ENCODE measurements at regions not wholly inside any gene's neighbourhood (a gene's known extent, or its start where the extent isn't known, plus 50 kb on each side); places are given as distances from the start of the nearest gene placed in this dataset.

GRCh38 chr3:153029350-153029749 lies 132.7 kb upstream of the RAP2B start:
- Histone ChIP-seq H2AFZ (no peak overlapping the region), H3K4me2 (no peak overlapping the region), H3K79me2 (ENCODE audit: low read depth) (no peaks in the 10 kb centered on the region), H3K27me3 (ENCODE audit: insufficient read depth, low read depth) (no peaks in the 10 kb centered on the region), H3K9me2 (ENCODE audit: insufficient read depth) (no peaks in the 10 kb centered on the region), H3F3A (ENCODE audit: insufficient read depth, low read depth) (no peaks in the 10 kb centered on the region), H3K9me3 (ENCODE audit: insufficient read depth, low read depth) (no peaks in the 10 kb centered on the region), H3K4me1 (replicated peaks; ENCODE audit: insufficient read depth) (no peaks in the 10 kb centered on the region), H3K4me3 (no peak overlapping the region), H3K36me3 (ENCODE audit: low read depth) (no peaks in the 10 kb centered on the region), H3K27ac (no peak overlapping the region), H4K20me1 (ENCODE audit: insufficient read depth) (no peaks in the 10 kb centered on the region)
- POLR2A ChIA-PET (ENCODE audit: unreplicated experiment), result no interaction called here
- no peak for DNase-seq
- TF ChIP-seq EZH2 (IDR thresholded peaks at IDR 0.05; ENCODE audit: low read depth) (no peak), CTCF (conservative IDR thresholded peaks at IDR 0.05) (no peak)
- intact Hi-C loops (cut with micrococcal nuclease; ENCODE audit: unreplicated experiment), result loop anchor here (5.0 to 10.0 kb wide), 4 partner anchors 195 to 988 kb away; partner anchors contain the start of gene P2RY1
- CTCF ChIA-PET, result no interaction called here
- no TSS peak for BruUV-seq (replicated peaks)

GRCh38 chr3:153032891-153033290 lies 129.1 kb upstream of the RAP2B start:
- TF ChIP-seq EZH2 (IDR thresholded peaks at IDR 0.05; ENCODE audit: low read depth), result no peak
- TF ChIP-seq CTCF (conservative IDR thresholded peaks at IDR 0.05), result no peak
- no peak overlapping the region for H3K4me3 ChIP-seq
- H3K9me2 ChIP-seq (ENCODE audit: insufficient read depth), result no peaks in the 10 kb centered on the region
- no peak overlapping the region for H3K4me2 ChIP-seq
- ChIA-PET CTCF (no interaction called here), POLR2A (ENCODE audit: unreplicated experiment) (no interaction called here)
- no TSS peak for BruUV-seq (replicated peaks)
- H3K4me1 ChIP-seq (replicated peaks; ENCODE audit: insufficient read depth), result no peaks in the 10 kb centered on the region
- H3F3A ChIP-seq (ENCODE audit: insufficient read depth, low read depth), result no peaks in the 10 kb centered on the region
- no peaks in the 10 kb centered on the region for H3K27me3 ChIP-seq (ENCODE audit: insufficient read depth, low read depth)
- no peak overlapping the region for H2AFZ ChIP-seq
- H3K36me3 ChIP-seq (ENCODE audit: low read depth), result no peaks in the 10 kb centered on the region
- no peaks in the 10 kb centered on the region for H3K9me3 ChIP-seq (ENCODE audit: insufficient read depth, low read depth)
- DNase-seq, result no peak
- intact Hi-C loops (cut with micrococcal nuclease; ENCODE audit: unreplicated experiment), result no loop called here
- no peaks in the 10 kb centered on the region for H4K20me1 ChIP-seq (ENCODE audit: insufficient read depth)
- no peaks in the 10 kb centered on the region for H3K79me2 ChIP-seq (ENCODE audit: low read depth)
- H3K27ac ChIP-seq, result no peak overlapping the region

- Histone ChIP-seq H3K9me3 (ENCODE audit: insufficient read depth, low read depth) (no peaks in the 10 kb centered on the region), H3K79me2 (ENCODE audit: low read depth) (no peaks in the 10 kb centered on the region), H3F3A (ENCODE audit: insufficient read depth, low read depth) (no peaks in the 10 kb centered on the region), H3K27ac (no peak overlapping the region), H2AFZ (no peak overlapping the region), H3K9me2 (ENCODE audit: insufficient read depth) (no peaks in the 10 kb centered on the region), H3K4me2 (no peak overlapping the region), H4K20me1 (ENCODE audit: insufficient read depth) (no peaks in the 10 kb centered on the region), H3K4me3 (no peak overlapping the region), H3K27me3 (ENCODE audit: insufficient read depth, low read depth) (no peaks in the 10 kb centered on the region), H3K4me1 (replicated peaks; ENCODE audit: insufficient read depth) (peaks cover 8% of the 10 kb centered on the region; the same call in 1 of the 2 replicates), H3K36me3 (ENCODE audit: low read depth) (no peaks in the 10 kb centered on the region)
- intact Hi-C loops (cut with micrococcal nuclease; ENCODE audit: unreplicated experiment), result no loop called here
- ChIA-PET POLR2A (ENCODE audit: unreplicated experiment) (no interaction called here), CTCF (no interaction called here)
- no TSS peak for BruUV-seq (replicated peaks)
- no peak for DNase-seq
- no peak for TF ChIP-seq EZH2 (IDR thresholded peaks at IDR 0.05; ENCODE audit: low read depth)
- no peak for TF ChIP-seq CTCF (conservative IDR thresholded peaks at IDR 0.05)
These were observed 125.2 kb upstream of the RAP2B start for GRCh38 chr3:153036846-153037245.

All from PC-9 (cell line).